Stimulated activated memory B cell treated with anti-CD40 and anti-IgM and Interleukin-4, amounts not matched to agents 10 μg/mL and 1 μg/mL and 100 μg/mL, for 72 hours (primary cell): ENCODE measurements at regions not wholly inside any gene's neighbourhood (a gene's known extent, or its start where the extent isn't known, plus 50 kb on each side); places are given as distances from the start of the nearest gene placed in this dataset.

Experiments used
- ATAC-seq: fragments of 150-1000 bp; cut with Tn5 transposase; 2 replicates; pipeline ENCODE4 v1.10.0; 2021
- H3K27ac Mint-ChIP-seq: one replicate; pipeline ENCODE4 v1.8.0; 2022; ENCODE audit warnings: mild to moderate bottlenecking, mixed read lengths
- H3K27me3 Mint-ChIP-seq: one replicate; pipeline ENCODE4 v1.8.0; 2022; ENCODE audit warnings: mixed read lengths
- H3K36me3 Mint-ChIP-seq: one replicate; pipeline ENCODE4 v1.8.0; 2022; ENCODE audit warnings: mixed read lengths
- H3K4me1 Mint-ChIP-seq: one replicate; pipeline ENCODE4 v1.8.0; 2022; ENCODE audit warnings: mixed read lengths
- H3K4me3 Mint-ChIP-seq: one replicate; pipeline ENCODE4 v1.8.0; 2022; ENCODE audit warnings: mild to moderate bottlenecking, moderate library complexity, mixed read lengths
- H3K9me3 Mint-ChIP-seq: one replicate; pipeline ENCODE4 v1.8.0; 2022; ENCODE audit warnings: mixed read lengths

DNA sequence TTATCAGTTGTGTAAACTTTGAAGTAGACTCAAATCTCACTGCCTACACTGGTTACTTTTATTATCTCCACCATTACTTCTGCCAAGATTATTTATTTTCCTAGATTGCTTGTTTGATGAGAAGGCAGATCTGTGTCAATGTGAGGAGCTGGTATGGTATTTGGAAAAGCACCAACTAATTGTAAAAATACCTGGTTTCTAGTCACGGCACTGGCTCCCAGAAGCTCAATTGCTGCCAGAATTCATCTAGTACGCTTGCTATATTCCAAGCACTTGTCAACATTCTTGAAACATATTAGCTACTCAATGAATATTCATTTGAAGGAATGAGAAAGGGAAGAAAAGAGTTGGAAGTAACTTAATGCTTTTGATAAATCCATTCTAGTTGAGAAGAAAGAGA, 1376.8 kb upstream of the ADGRL3 start:
- no peak overlapping the region for H3K4me3 Mint-ChIP-seq
- no peaks in the 10 kb centered on the region for H3K27me3 Mint-ChIP-seq
- H3K4me1 Mint-ChIP-seq = no peaks in the 10 kb centered on the region
- H3K36me3 Mint-ChIP-seq = no peaks in the 10 kb centered on the region
- H3K27ac Mint-ChIP-seq = no peak overlapping the region
- no peak for ATAC-seq
- H3K9me3 Mint-ChIP-seq = no peaks in the 10 kb centered on the region

DNA sequence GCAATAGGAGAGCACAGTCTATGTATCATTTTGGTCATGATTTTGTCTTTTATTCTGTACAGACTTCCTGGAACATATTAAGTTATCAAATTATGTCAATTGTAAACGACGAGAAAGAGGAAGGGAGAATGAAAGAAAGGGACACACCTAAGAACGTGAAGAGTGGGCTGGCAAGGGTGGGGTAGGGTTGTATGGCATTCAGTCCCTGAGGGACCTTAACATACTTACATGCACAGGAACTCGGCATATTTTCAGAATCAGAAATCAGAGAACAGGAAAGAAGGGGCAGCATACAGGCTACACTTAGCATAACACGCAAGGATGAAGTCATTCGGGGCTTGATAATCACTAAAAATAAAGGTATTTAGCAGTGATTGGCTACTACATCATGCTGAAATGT, 1375.0 kb upstream of the ADGRL3 start:
- H3K27me3 Mint-ChIP-seq = no peaks in the 10 kb centered on the region
- no peaks in the 10 kb centered on the region for H3K36me3 Mint-ChIP-seq
- no peaks in the 10 kb centered on the region for H3K9me3 Mint-ChIP-seq
- H3K4me3 Mint-ChIP-seq = no peak overlapping the region
- ATAC-seq = no peak
- H3K27ac Mint-ChIP-seq = no peak overlapping the region
- H3K4me1 Mint-ChIP-seq = no peaks in the 10 kb centered on the region

DNA sequence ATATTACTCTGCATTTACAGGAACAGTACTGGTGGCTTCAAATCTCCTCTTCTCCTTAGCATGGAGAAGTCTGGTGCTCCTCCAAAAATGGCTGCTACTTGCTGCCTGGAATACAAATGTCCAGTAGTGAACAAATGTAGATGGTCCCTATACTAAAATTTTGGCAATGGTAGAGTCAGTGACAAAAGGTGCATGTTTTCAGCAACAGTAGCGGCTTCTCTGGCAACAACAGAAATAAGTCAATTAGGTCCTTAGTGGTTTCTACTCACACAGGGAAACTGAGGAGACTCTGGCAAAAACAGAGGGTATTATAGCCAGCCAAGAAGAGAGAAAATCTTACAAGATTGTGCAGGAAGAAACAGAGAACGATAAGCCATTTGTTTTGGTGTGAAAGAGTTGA, 1368.4 kb upstream of the ADGRL3 start:
- Mint-ChIP-seq H3K27me3 (no peaks in the 10 kb centered on the region), H3K9me3 (no peaks in the 10 kb centered on the region), H3K36me3 (no peaks in the 10 kb centered on the region), H3K4me1 (no peaks in the 10 kb centered on the region), H3K27ac (no peak overlapping the region), H3K4me3 (no peak overlapping the region)
- no peak for ATAC-seq

DNA sequence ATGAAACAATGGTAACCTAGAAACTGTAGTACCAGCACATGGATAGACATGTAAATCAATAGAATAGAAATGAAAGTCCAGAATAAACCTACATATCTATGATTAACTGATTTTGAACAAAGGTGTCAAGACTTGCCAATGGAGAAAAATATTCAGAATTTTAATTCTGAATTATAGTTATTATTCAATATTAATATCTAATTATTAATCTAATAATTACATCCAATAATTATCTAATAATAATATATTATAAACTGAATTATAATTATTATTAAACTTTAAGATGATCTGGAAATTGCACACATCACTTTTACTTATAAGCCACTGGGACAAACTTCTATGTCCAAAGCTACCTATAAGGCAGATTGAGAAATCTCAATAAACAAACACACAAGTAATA, 1365.2 kb upstream of the ADGRL3 start:
- Mint-ChIP-seq H3K4me3 (no peak overlapping the region), H3K4me1 (no peaks in the 10 kb centered on the region)

DNA sequence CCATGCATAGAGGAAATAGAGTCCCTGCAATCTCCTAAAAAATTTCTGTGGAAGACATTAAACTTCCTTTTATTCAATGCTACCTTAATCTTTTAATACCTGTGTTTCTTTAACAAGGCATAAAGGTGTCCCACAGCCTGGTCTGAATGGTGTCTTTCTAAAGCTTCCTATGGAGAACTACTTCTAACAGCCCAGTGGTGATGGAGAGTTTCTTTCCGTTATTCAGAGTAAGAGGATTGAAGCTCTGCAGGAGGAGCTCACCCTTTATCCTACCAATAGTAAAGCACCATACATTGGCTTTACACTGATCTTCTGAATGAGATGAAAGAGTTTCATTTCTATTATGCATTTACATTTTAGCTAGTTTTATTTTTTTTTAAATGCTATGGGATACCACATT, 1362.4 kb upstream of the ADGRL3 start:
- H3K27ac Mint-ChIP-seq = no peak overlapping the region
- no peak for ATAC-seq
- no peaks in the 10 kb centered on the region for H3K27me3 Mint-ChIP-seq
- no peak overlapping the region for H3K4me3 Mint-ChIP-seq
- no peaks in the 10 kb centered on the region for H3K36me3 Mint-ChIP-seq
- H3K4me1 Mint-ChIP-seq = no peaks in the 10 kb centered on the region
- H3K9me3 Mint-ChIP-seq = peaks cover 6% of the 10 kb centered on the region

More for the DNA sequence above, 1365.2 kb upstream of the ADGRL3 start:
- H3K9me3 Mint-ChIP-seq = peaks cover 3% of the 10 kb centered on the region
- no peaks in the 10 kb centered on the region for H3K36me3 Mint-ChIP-seq
- H3K27ac Mint-ChIP-seq = no peak overlapping the region
- no peaks in the 10 kb centered on the region for H3K27me3 Mint-ChIP-seq
- ATAC-seq = no peak

DNA sequence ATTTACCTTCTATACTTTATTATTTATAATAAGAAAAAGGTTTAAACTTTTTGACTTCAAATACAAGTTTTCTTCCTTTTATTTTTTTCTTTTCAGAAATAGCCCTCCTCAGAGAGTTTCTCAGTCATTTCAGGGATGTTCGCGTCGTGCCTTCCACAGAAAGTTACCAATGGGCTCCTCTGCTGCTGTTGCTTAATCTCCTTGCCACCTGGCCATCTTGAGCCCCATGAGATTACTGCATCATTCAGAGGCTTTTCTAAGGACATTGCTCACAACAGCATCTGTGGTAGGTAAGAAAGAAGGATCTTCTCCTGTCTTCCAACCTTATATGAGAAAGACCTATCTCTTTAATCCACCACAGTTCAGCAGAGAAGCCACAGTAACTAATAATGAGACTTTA, 1361.9 kb upstream of the ADGRL3 start:
- ATAC-seq = no peak
- Mint-ChIP-seq H3K9me3 (peaks cover 6% of the 10 kb centered on the region), H3K27me3 (no peaks in the 10 kb centered on the region), H3K27ac (no peak overlapping the region), H3K36me3 (no peaks in the 10 kb centered on the region), H3K4me3 (no peak overlapping the region), H3K4me1 (no peaks in the 10 kb centered on the region)

DNA sequence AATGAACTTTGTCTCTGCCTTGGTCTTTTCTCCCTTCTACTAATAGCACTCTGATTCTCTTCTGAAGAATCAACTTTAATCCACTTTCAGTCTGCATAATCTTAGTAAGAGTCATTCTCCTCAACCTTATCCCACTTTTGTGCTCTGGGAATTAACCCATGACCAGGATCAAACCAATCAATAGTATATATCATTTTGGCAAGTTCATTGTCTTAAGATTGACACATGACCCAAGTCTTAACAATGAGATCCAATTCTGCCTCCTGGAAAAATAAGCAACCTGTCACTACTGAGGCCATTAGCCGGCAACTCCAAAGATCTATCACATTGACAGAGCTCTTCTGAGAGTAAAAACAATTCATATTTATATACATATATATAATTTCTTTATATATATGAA, 1358.4 kb upstream of the ADGRL3 start:
- Mint-ChIP-seq H3K27me3 (no peaks in the 10 kb centered on the region), H3K36me3 (no peaks in the 10 kb centered on the region), H3K4me3 (no peak overlapping the region), H3K9me3 (peaks cover 6% of the 10 kb centered on the region), H3K4me1 (no peaks in the 10 kb centered on the region), H3K27ac (no peak overlapping the region)
- ATAC-seq = no peak

DNA sequence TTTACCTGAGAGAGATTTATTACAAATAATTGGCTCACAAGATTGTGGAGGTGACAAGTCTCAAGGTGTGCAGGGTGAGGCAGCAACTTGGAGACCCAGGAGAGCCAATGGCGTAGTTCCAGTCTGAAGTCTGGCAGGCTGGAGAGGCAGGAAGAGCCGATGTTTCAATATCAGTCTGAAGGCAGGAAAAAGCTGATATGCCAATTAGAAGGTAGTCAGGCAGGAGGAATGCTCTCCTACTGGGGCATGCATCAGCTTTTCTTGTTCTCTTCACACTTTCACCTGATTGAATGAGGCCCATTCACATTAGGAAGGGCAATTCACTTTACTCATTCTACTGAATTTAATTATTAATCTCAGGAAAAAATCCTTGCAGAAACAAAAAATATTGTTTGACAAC, 1351.7 kb upstream of the ADGRL3 start:
- H3K4me3 Mint-ChIP-seq = no peak overlapping the region
- no peaks in the 10 kb centered on the region for H3K36me3 Mint-ChIP-seq
- H3K27me3 Mint-ChIP-seq = no peaks in the 10 kb centered on the region
- no peaks in the 10 kb centered on the region for H3K9me3 Mint-ChIP-seq
- H3K27ac Mint-ChIP-seq = no peak overlapping the region
- ATAC-seq = no peak
- H3K4me1 Mint-ChIP-seq = no peaks in the 10 kb centered on the region

DNA sequence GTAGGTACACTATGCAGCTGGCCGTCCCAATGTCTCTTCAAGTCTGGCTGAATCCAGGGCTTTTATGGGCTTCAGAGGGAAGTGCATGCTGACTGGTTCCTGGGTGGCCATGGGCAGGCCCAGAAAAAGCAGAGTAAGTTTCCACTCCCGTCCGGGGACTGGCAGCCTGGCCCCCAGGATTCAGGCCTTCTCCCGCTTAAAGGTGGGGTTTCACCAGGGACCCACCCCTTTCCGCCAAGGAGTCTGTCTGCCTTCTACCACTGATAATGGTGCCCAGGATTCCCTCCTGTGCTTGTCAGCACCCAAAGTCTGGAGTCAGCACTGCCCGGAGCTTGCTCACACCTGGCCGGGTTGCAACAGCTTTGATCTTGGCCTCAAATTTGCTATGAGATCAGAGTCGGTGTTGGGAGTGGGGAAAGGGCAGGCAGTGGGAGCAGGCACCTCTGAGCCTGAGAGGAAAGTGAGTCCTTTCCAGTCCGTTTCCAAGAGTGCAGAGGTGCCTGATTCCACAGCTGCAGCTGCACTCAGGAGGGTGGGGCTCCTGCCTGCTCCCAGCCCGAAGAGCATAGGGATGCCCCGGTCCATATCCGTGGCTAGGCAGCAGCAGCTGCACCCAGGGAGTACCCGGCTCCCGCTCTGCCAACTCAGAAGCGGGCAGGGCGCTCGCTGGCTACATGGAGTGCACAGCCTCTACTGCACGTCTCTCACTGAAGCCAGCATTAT, 1344.3 kb upstream of the ADGRL3 start:
- Mint-ChIP-seq H3K27ac (no peak overlapping the region), H3K9me3 (peaks cover 8% of the 10 kb centered on the region), H3K27me3 (no peaks in the 10 kb centered on the region), H3K36me3 (no peaks in the 10 kb centered on the region), H3K4me3 (no peak overlapping the region), H3K4me1 (no peaks in the 10 kb centered on the region)
- ATAC-seq = peak; percentile 34

DNA sequence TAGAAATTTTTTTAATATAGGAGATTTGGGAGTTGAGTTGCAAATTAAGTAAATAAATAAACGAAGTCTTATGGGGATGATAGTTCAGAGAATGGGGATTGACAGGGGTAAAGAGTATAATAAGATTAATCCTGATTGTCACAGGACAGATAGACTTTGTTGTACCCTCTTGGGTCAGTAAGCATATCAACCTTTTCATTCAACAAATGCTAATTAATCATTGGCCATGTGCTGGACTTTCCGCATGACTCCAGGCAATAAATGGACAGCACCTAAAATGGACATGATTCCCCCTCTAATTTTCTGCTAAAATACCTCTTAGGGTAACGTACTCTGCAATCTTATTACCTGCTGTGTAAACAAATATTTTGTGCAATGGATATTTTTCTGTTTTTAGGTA, 1331.1 kb upstream of the ADGRL3 start:
- ATAC-seq = no peak
- Mint-ChIP-seq H3K27me3 (no peaks in the 10 kb centered on the region), H3K9me3 (no peaks in the 10 kb centered on the region), H3K4me1 (no peaks in the 10 kb centered on the region), H3K4me3 (no peak overlapping the region), H3K27ac (no peak overlapping the region), H3K36me3 (no peaks in the 10 kb centered on the region)

DNA sequence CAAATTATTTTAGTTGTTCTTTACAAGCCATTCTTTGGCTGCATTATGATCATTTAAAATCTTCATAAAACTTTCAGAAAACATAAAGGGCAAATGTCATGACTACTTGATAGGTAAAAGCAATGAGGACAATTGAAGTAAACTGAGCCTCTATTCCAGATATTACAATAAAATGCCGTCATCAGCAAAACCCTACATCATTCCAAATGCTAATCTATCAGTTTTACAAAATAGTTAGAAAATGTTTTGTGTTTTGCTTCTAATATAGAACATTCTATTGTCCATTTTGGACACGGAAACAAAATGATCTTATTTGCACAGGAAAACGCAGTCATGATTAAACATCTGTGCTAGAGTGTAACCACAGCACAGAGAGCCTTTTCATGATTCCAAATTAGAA, 1330.6 kb upstream of the ADGRL3 start:
- no peak for ATAC-seq
- Mint-ChIP-seq H3K36me3 (no peaks in the 10 kb centered on the region), H3K27ac (no peak overlapping the region), H3K9me3 (no peaks in the 10 kb centered on the region), H3K27me3 (no peaks in the 10 kb centered on the region), H3K4me3 (no peak overlapping the region), H3K4me1 (no peaks in the 10 kb centered on the region)

DNA sequence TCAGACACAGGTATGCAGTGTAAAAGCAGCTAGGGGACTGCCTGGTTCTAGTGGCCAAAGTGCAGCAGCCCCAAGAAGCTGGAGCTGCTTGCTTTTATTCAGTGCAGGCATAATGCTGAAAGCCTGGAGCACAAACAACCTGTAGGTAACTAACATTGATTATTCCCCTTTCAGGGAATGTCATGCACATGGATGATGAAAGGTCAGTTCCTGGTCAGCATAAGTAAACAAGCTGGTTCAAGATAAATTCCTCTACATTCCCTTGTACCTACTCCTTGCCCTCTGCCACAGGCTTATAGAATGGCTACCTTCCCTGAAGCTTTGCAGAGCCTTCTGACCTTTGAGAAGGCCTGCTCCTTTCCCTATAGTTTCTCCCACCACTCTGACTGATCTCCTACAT, 1318.5 kb upstream of the ADGRL3 start:
- H3K27me3 Mint-ChIP-seq = no peaks in the 10 kb centered on the region
- no peak overlapping the region for H3K27ac Mint-ChIP-seq
- no peaks in the 10 kb centered on the region for H3K36me3 Mint-ChIP-seq
- no peaks in the 10 kb centered on the region for H3K4me1 Mint-ChIP-seq
- ATAC-seq = no peak
- H3K4me3 Mint-ChIP-seq = no peak overlapping the region
- peaks cover 7% of the 10 kb centered on the region for H3K9me3 Mint-ChIP-seq

DNA sequence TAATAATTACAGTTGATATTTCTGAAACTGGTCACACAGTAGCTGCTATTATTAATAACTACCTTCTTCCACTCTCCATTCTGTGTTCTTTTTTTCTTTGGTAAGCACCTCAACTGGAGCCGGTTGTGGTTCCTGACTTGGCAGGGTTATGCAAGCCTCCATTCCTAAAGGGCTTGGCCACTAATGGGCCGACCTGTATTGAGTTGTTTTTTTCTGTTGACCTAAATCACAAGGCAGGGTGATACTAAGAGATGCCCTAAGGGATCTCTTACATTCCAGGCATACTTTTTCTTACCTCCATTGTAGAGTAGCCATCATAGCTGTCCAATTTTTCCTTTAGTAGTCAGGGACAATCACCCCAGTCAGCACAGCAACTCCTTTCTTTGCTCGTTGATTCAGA, 1295.8 kb upstream of the ADGRL3 start:
- H3K27ac Mint-ChIP-seq = no peak overlapping the region
- H3K4me1 Mint-ChIP-seq = no peaks in the 10 kb centered on the region
- no peaks in the 10 kb centered on the region for H3K9me3 Mint-ChIP-seq
- H3K36me3 Mint-ChIP-seq = no peaks in the 10 kb centered on the region
- no peak overlapping the region for H3K4me3 Mint-ChIP-seq
- ATAC-seq = no peak
- H3K27me3 Mint-ChIP-seq = no peaks in the 10 kb centered on the region

DNA sequence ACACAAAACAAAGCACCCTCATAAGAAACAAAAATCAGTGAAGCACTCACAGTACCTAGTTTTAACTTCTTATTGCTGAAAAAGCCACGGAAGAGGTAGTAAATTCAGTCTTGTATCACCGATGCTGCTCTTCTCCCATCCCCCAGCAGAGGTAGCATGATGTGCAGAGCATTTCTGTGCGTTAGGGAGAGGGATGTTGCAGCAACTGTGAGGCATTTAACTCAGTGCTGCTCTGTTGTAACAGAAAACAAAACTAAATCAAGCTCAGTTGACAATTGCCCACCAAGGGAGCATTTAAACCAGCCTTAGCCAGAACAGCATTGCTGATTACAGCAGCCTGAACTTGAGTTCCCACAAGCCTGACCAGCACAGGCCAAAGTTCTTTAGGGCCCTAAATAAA, 1279.7 kb upstream of the ADGRL3 start:
- H3K4me1 Mint-ChIP-seq = no peaks in the 10 kb centered on the region
- ATAC-seq = no peak
- H3K27me3 Mint-ChIP-seq = no peaks in the 10 kb centered on the region
- H3K36me3 Mint-ChIP-seq = no peaks in the 10 kb centered on the region
- no peaks in the 10 kb centered on the region for H3K9me3 Mint-ChIP-seq
- H3K4me3 Mint-ChIP-seq = no peak overlapping the region
- no peak overlapping the region for H3K27ac Mint-ChIP-seq

DNA sequence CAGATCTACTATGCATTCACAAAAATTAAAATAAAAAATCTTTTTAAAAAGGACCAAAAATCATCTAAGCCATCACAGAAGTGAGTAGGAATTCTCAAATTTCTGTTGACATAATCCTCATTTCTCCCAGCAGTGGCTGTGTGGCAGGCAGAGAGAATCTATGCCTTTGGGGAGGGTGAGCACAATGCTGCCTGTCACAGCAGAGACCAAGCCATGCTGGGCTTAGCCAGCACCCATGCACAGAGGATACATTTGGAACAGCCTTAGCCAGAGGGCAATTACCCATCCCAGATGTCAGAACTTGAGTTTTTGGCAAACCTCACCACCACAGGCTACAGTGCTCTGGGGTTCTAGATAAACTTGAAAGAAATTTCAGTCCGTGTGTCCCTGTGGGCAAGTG, 1274.8 kb upstream of the ADGRL3 start:
- Mint-ChIP-seq H3K9me3 (peaks cover 10% of the 10 kb centered on the region), H3K27me3 (no peaks in the 10 kb centered on the region), H3K27ac (no peak overlapping the region), H3K4me3 (no peak overlapping the region), H3K4me1 (no peaks in the 10 kb centered on the region), H3K36me3 (no peaks in the 10 kb centered on the region)
- no peak for ATAC-seq

DNA sequence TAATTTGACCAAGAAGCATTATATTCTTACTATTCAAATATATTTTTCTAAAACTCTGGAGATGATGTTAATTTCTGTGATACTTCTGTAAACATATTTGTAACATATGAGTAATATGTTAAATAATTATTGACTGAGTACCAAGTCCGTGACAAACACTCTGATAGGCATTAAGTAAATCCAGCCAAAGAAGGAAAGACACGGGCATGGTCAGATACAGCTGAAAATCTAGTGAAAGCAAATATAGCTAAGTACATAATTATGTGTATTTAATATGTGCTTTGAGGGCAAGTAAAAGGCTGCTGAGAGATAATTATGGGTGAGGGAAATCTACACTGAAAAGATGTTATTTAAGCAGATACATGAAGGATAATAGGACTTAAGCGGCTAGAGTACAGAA, 1263.6 kb upstream of the ADGRL3 start:
- no peak overlapping the region for H3K4me3 Mint-ChIP-seq
- peaks cover 14% of the 10 kb centered on the region for H3K9me3 Mint-ChIP-seq
- no peaks in the 10 kb centered on the region for H3K27me3 Mint-ChIP-seq
- H3K36me3 Mint-ChIP-seq = no peaks in the 10 kb centered on the region
- no peak for ATAC-seq
- H3K4me1 Mint-ChIP-seq = no peaks in the 10 kb centered on the region
- no peak overlapping the region for H3K27ac Mint-ChIP-seq

DNA sequence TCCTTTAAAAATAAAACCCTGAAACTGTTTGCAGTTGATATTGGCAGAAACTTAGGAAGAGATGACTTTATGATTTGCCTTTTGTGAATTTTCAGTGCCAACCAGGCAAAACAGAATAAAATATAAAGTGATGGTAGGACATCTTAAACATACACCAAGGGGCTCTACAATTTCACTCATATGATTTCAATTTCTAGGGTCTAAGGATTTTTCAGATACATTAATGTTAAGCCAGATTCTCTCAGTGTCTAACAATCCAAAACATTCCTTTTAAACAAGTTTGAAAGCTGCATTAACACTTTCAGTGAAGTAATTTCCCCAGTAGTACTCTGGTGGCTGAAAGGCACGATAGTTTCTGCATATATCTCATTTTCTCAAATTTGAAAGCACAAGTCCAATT, 1262.0 kb upstream of the ADGRL3 start:
- no peak overlapping the region for H3K27ac Mint-ChIP-seq
- H3K9me3 Mint-ChIP-seq = peaks cover 11% of the 10 kb centered on the region
- H3K4me1 Mint-ChIP-seq = no peaks in the 10 kb centered on the region
- H3K27me3 Mint-ChIP-seq = no peaks in the 10 kb centered on the region
- no peaks in the 10 kb centered on the region for H3K36me3 Mint-ChIP-seq
- H3K4me3 Mint-ChIP-seq = no peak overlapping the region
- ATAC-seq = no peak
